IMR-90 (cell line): ENCODE measurements at regions not wholly inside any gene's neighbourhood (a gene's known extent, or its start where the extent isn't known, plus 50 kb on each side); places are given as distances from the start of the nearest gene placed in this dataset.

Experiments
- ATAC-seq: fragments of 200-7000 bp; cut with Tn5 transposase; 2 replicates; pipeline ENCODE4 v1.9.1; 2020; ENCODE audit warnings: low read depth, mild to moderate bottlenecking, moderate library complexity
- BruUV-seq: library from RNA; stranded (reverse); fragments of 400-500 nt; replicated peaks from 2 replicates; lab custom pipeline; 2021; lab: Mats Ljungman, UMichigan
- CTCF ChIA-PET: fragments of 300-600 bp; formaldehyde crosslinking; extraction: SDS; loops from one replicate; lab custom pipeline; 2021; ENCODE audit warnings: antibody characterized with exemption; lab: Yijun Ruan, JAX
- POLR2A ChIA-PET: fragments of 300-600 bp; sonication (Branson Sonifier 250); formaldehyde crosslinking; loops from one replicate; lab custom pipeline; 2022; ENCODE audit warnings: antibody characterized with exemption; ENCODE audit not compliant: unreplicated experiment; lab: Charles Lee
- DNase-seq: peaks from one replicate; pipeline ENCODE4 v3.0.0; 2013
- H2AFZ ChIP-seq: replicated peaks from 2 replicates; pipeline ENCODE3; 2013; ENCODE audit warnings: low read length, mild to moderate bottlenecking; ENCODE audit not compliant: poor library complexity
- H2AK5ac ChIP-seq: 2 replicates; pipeline ENCODE4 v1.6.1; 2013; ENCODE audit warnings: low read depth, low read length, inconsistent platforms
- H2AK9ac ChIP-seq: replicated peaks from 2 replicates; pipeline ENCODE3; 2013; ENCODE audit warnings: mild to moderate bottlenecking, low read depth, low read length, moderate library complexity; ENCODE audit not compliant: poor library complexity
- H2BK120ac ChIP-seq: 2 replicates; pipeline ENCODE4 v1.6.1; 2013; ENCODE audit warnings: low read depth, low read length, inconsistent platforms
- H2BK15ac ChIP-seq: 3 replicates; pipeline ENCODE4 v1.6.1; 2013; ENCODE audit warnings: low read depth, low read length, inconsistent platforms
- H2BK20ac ChIP-seq: 2 replicates; pipeline ENCODE4 v1.6.1; 2013; ENCODE audit warnings: low read depth, mild to moderate bottlenecking, inconsistent platforms, low read length, moderate library complexity
- H2BK5ac ChIP-seq: 2 replicates; pipeline ENCODE4 v1.6.1; 2013; ENCODE audit warnings: mild to moderate bottlenecking, low read depth, low read length, inconsistent platforms; ENCODE audit not compliant: poor library complexity, severe bottlenecking
- H3K14ac ChIP-seq: replicated peaks from 2 replicates; pipeline ENCODE4 v1.6.1; 2013; ENCODE audit warnings: low read depth, low read length, inconsistent platforms
- H3K18ac ChIP-seq: 2 replicates; pipeline ENCODE4 v1.6.1; 2013; ENCODE audit warnings: low read depth, low read length, control low read depth
- H3K23ac ChIP-seq: 2 replicates; pipeline ENCODE4 v1.6.1; 2013; ENCODE audit warnings: low read depth, low read length, inconsistent platforms
- H3K27ac ChIP-seq: 2 replicates; pipeline ENCODE4 v1.5.1; 2013; ENCODE audit warnings: mild to moderate bottlenecking, control low read depth, low read length; ENCODE audit not compliant: insufficient read depth
- H3K27me3 ChIP-seq: 2 replicates; pipeline ENCODE4 v1.6.1; 2013; ENCODE audit warnings: low read length; ENCODE audit not compliant: control insufficient read depth, insufficient read depth
- H3K36me3 ChIP-seq: 2 replicates; pipeline ENCODE4 v1.6.1; 2013; ENCODE audit warnings: low read length, mixed read lengths; ENCODE audit not compliant: control insufficient read depth, insufficient read depth
- H3K4ac ChIP-seq: 2 replicates; pipeline ENCODE4 v1.6.1; 2013; ENCODE audit warnings: low read depth, low read length, inconsistent platforms
- H3K4me1 ChIP-seq: 2 replicates; pipeline ENCODE4 v1.6.1; 2013; ENCODE audit warnings: low read length, mixed read lengths; ENCODE audit not compliant: control insufficient read depth, insufficient read depth
- H3K4me2 ChIP-seq: 2 replicates; pipeline ENCODE4 v1.6.1; 2013; ENCODE audit warnings: low read depth, mild to moderate bottlenecking, control low read depth, low read length, moderate library complexity
- H3K4me3 ChIP-seq: 2 replicates; pipeline ENCODE4 v1.5.1; 2013; ENCODE audit warnings: low read depth, mild to moderate bottlenecking, control low read depth, low read length, moderate library complexity; ENCODE audit not compliant: insufficient read depth
- H3K56ac ChIP-seq: 2 replicates; pipeline ENCODE4 v1.6.1; 2013; ENCODE audit warnings: low read length, inconsistent platforms; ENCODE audit not compliant: insufficient read depth; ENCODE audit errors: extremely low read depth
- H3K79me1 ChIP-seq, 2 experiments: 2 replicates each; pipeline ENCODE4 v1.6.1; 2013; ENCODE audit warnings: low read length in 2 of 2, inconsistent platforms in 1 of 2, low read depth in 1 of 2
- H3K9ac ChIP-seq: 2 replicates; pipeline ENCODE4 v1.6.1; 2013; ENCODE audit warnings: low read depth, low read length, control low read depth
- H3K9me1 ChIP-seq: 2 replicates; pipeline ENCODE4 v1.6.1; 2013; ENCODE audit warnings: low read length, inconsistent platforms; ENCODE audit not compliant: insufficient read depth
- H3K9me3 ChIP-seq: 2 replicates; pipeline ENCODE4 v1.6.1; 2013; ENCODE audit warnings: low read length; ENCODE audit not compliant: control insufficient read depth, insufficient read depth
- H4K20me1 ChIP-seq: 2 replicates; pipeline ENCODE4 v1.6.1; 2013; ENCODE audit warnings: low read length, inconsistent platforms; ENCODE audit not compliant: insufficient read depth
- H4K5ac ChIP-seq: 2 replicates; pipeline ENCODE4 v1.6.1; 2013; ENCODE audit warnings: mild to moderate bottlenecking, low read depth, low read length, control low read depth
- H4K8ac ChIP-seq, 2 experiments: 2 replicates each; pipeline ENCODE4 v1.6.1; 2013; ENCODE audit warnings: low read depth in 2 of 2, low read length in 2 of 2, control low read depth in 1 of 2, inconsistent platforms in 1 of 2
- H4K91ac ChIP-seq: 2 replicates; pipeline ENCODE4 v1.6.1; 2013; ENCODE audit warnings: low read depth, low read length, inconsistent platforms; ENCODE audit not compliant: insufficient read depth
- BHLHE40 ChIP-seq: fragments of 150-350 bp; IDR thresholded peaks from 2 replicates; pipeline ENCODE4 v1.6.1; 2016; ENCODE audit warnings: mild to moderate bottlenecking, low read depth, low read length
- CEBPB ChIP-seq: IDR thresholded peaks from 2 replicates; pipeline ENCODE4 v1.6.1; 2012; ENCODE audit warnings: low read depth, low read length, improper control_type of control experiment
- CHD1 ChIP-seq: IDR thresholded peaks from 2 replicates; pipeline ENCODE4 v1.6.1; 2012; ENCODE audit warnings: low read depth, low read length, improper control_type of control experiment
- CTCF ChIP-seq: conservative IDR thresholded peaks from 2 replicates; pipeline ENCODE4 v1.5.1; 2012; ENCODE audit warnings: mild to moderate bottlenecking, low read depth, low read length, improper control_type of control experiment
- ELK1 ChIP-seq: fragments of 150-350 bp; IDR thresholded peaks from 2 replicates; pipeline ENCODE4 v1.6.1; 2016; ENCODE audit warnings: low read depth, mild to moderate bottlenecking, low read length, moderate library complexity, borderline replicate concordance
- FOS ChIP-seq: fragments of 150-350 bp; IDR thresholded peaks from 2 replicates; pipeline ENCODE4 v1.6.1; 2016; ENCODE audit warnings: low read depth, low read length
- MAFK ChIP-seq: IDR thresholded peaks from 2 replicates; pipeline ENCODE4 v1.6.1; 2012; ENCODE audit warnings: low read depth, low read length, improper control_type of control experiment
- MAZ ChIP-seq: IDR thresholded peaks from 2 replicates; pipeline ENCODE4 v1.6.1; 2012; ENCODE audit warnings: low read depth, mild to moderate bottlenecking, low read length, improper control_type of control experiment, moderate library complexity, borderline replicate concordance
- MXI1 ChIP-seq: IDR thresholded peaks from 2 replicates; pipeline ENCODE4 v1.6.1; 2012; ENCODE audit warnings: low read depth, mild to moderate bottlenecking, low read length, moderate library complexity, borderline replicate concordance
- NFE2L2 ChIP-seq: fragments of 150-350 bp; IDR thresholded peaks from 2 replicates; pipeline ENCODE4 v1.6.1; 2016; ENCODE audit warnings: low read depth, mild to moderate bottlenecking, low read length
- POLR2A ChIP-seq: IDR thresholded peaks from 2 replicates; pipeline ENCODE4 v1.6.1; 2012; ENCODE audit warnings: mild to moderate bottlenecking, low read depth, low read length
- RAD21 ChIP-seq: IDR thresholded peaks from 2 replicates; pipeline ENCODE4 v1.6.1; 2012; ENCODE audit warnings: low read length, improper control_type of control experiment
- RCOR1 ChIP-seq: IDR thresholded peaks from 2 replicates; pipeline ENCODE4 v1.6.1; 2012; ENCODE audit warnings: mild to moderate bottlenecking, low read length, improper control_type of control experiment; ENCODE audit not compliant: insufficient replicate concordance
- RFX5 ChIP-seq: IDR thresholded peaks from 2 replicates; pipeline ENCODE4 v1.8.0; 2012; ENCODE audit warnings: low read depth, mild to moderate bottlenecking, low read length, moderate library complexity
- SMC3 ChIP-seq: fragments of 150-350 bp; IDR thresholded peaks from 2 replicates; pipeline ENCODE4 v1.6.1; 2016; ENCODE audit warnings: low read depth, mild to moderate bottlenecking, antibody characterized with exemption, low read length, moderate library complexity
- WGBS, 2 experiments: methylation state at CpG; one replicate each; pipeline versions ENCODE4 v1.1.5 to v1.1.7; 2013; ENCODE audit warnings: missing lambda C conversion rate in 2 of 2; ENCODE audit not compliant: insufficient read length in 1 of 2; ENCODE audit errors: extremely low coverage in 2 of 2; 5-methylcytosine and 5-hydroxymethylcytosine counted together
- dilution Hi-C: fragments of 300-500 bp; cut with HindIII; formaldehyde crosslinking; loops from one replicate; pipeline ENCODE4 v1.14.3; 2018; ENCODE audit warnings: low sequenced_read_pairs; ENCODE audit not compliant: unreplicated experiment
- in situ Hi-C: fragments of 300-500 bp; cut with MboI; formaldehyde crosslinking; loops from 3 replicates; pipeline ENCODE4 v1.14.3; 2019; ENCODE audit warnings: low sequenced_read_pairs, inconsistent platforms, mixed read lengths
- intact Hi-C: fragments of 100-400 bp; cut with micrococcal nuclease; formaldehyde crosslinking; loops from 2 replicates; pipeline ENCODE4 v1.10.0; 2022
- TF ChIP-seq, protein P1 (sequence below): fragments of 150-350 bp; IDR thresholded peaks from 2 replicates; pipeline ENCODE4 v1.6.1; 2017; ENCODE audit warnings: mild to moderate bottlenecking, antibody characterized with exemption, low read length, low read depth

GRCh38 chr1:98400446-98400845, 261.1 kb upstream of the SNX7 start:
- ATAC-seq, result no peak
- no peak overlapping the region for H2BK5ac ChIP-seq
- no CpG with 5 or more reads among the region's 2 CpGs for WGBS, 2 experiments
- no peaks in the 10 kb centered on the region for H3K9me1 ChIP-seq
- H2AK5ac ChIP-seq, result no peak overlapping the region
- no peak overlapping the region for H2BK15ac ChIP-seq
- no peaks in the 10 kb centered on the region for H3K79me1 ChIP-seq
- no peaks in the 10 kb centered on the region for H3K9me3 ChIP-seq
- H4K91ac ChIP-seq, result no peak overlapping the region
- H4K8ac ChIP-seq, result no peak overlapping the region
- H3K14ac ChIP-seq, result no peak overlapping the region
- no peak overlapping the region for H2AFZ ChIP-seq
- H2AK9ac ChIP-seq, result no peak overlapping the region
- no peak overlapping the region for H3K18ac ChIP-seq
- H4K5ac ChIP-seq, result no peak overlapping the region
- no peak overlapping the region for H2BK20ac ChIP-seq
- POLR2A ChIA-PET, result no interaction called here
- no peak overlapping the region for H3K23ac ChIP-seq
- no peak overlapping the region for H3K4me2 ChIP-seq
- no peak overlapping the region for H3K9ac ChIP-seq
- H3K36me3 ChIP-seq, result no peaks in the 10 kb centered on the region
- no peak overlapping the region for H2BK120ac ChIP-seq
- no peaks in the 10 kb centered on the region for H4K20me1 ChIP-seq
- BruUV-seq, result no TSS peak
- H3K27me3 ChIP-seq, result no peaks in the 10 kb centered on the region
- no peak overlapping the region for H3K4me3 ChIP-seq
- no peak overlapping the region for H3K56ac ChIP-seq
- intact Hi-C loops, result no loop called here
- dilution Hi-C loops, result no loop called here
- H3K4me1 ChIP-seq, result no peaks in the 10 kb centered on the region
- CTCF ChIA-PET, result no interaction called here
- TF ChIP-seq MXI1 (no peak), BHLHE40 (no peak), RAD21 (no peak), CEBPB (no peak), POLR2A (no peak), RCOR1 (no peak), CHD1 (no peak), NFE2L2 (no peak), ELK1 (no peak), CTCF (no peak), SMC3 (no peak), MAFK (no peak), RFX5 (no peak), MAZ (no peak), FOS (no peak)
- TF ChIP-seq, protein P1, sequence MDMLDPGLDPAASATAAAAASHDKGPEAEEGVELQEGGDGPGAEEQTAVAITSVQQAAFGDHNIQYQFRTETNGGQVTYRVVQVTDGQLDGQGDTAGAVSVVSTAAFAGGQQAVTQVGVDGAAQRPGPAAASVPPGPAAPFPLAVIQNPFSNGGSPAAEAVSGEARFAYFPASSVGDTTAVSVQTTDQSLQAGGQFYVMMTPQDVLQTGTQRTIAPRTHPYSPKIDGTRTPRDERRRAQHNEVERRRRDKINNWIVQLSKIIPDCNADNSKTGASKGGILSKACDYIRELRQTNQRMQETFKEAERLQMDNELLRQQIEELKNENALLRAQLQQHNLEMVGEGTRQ, result no peak
- no peak for DNase-seq
- in situ Hi-C loops, result no loop called here
- no peak overlapping the region for H3K4ac ChIP-seq
- H3K27ac ChIP-seq, result no peak overlapping the region
